OCI-LY3 (cell line): ENCODE measurements at regions not wholly inside any gene's neighbourhood (a gene's known extent, or its start where the extent isn't known, plus 50 kb on each side); places are given as distances from the start of the nearest gene placed in this dataset.

Experiments
- H2AFZ ChIP-seq: fragments of 200-600, 300-600 bp; shearing (Covaris generic); 2 replicates; pipeline ENCODE4 v1.6.0; 2014; ENCODE audit warnings: antibody characterized with exemption, low read depth, low read length
- H3K27ac ChIP-seq: fragments of 200-600, 300-600 bp; sonication (generic); 2 replicates; pipeline ENCODE4 v1.5.1; 2014; ENCODE audit warnings: mild to moderate bottlenecking, low read length, moderate library complexity, mixed read lengths
- H3K27me3 ChIP-seq: fragments of 200-600, 300-600 bp; sonication (generic); 2 replicates; pipeline ENCODE4 v1.6.1; 2014; ENCODE audit warnings: low read depth, low read length, mixed read lengths
- H3K36me3 ChIP-seq: fragments of 200-600, 300-600 bp; sonication (generic); replicated peaks from 2 replicates; pipeline ENCODE3; 2014; ENCODE audit warnings: low read depth, low read length, mixed read lengths
- H3K4me1 ChIP-seq: fragments of 300-600, 200-600 bp; sonication (generic); 2 replicates; pipeline ENCODE4 v1.6.1; 2014; ENCODE audit warnings: low read length, mixed read lengths
- H3K4me2 ChIP-seq: fragments of 200-600, 300-600 bp; sonication (generic); 2 replicates; pipeline ENCODE4 v1.6.1; 2014; ENCODE audit warnings: low read length, mixed read lengths
- H3K4me3 ChIP-seq: fragments of 300-600, 200-600 bp; sonication (generic); 2 replicates; pipeline ENCODE4 v1.5.1; 2014; ENCODE audit warnings: antibody characterized with exemption, mild to moderate bottlenecking, low read length, moderate library complexity
- H3K79me2 ChIP-seq: fragments of 300-600, 200-600 bp; shearing (Covaris generic); 2 replicates; pipeline ENCODE4 v1.6.1; 2014; ENCODE audit warnings: mild to moderate bottlenecking, low read length, mixed read lengths
- H3K9ac ChIP-seq: fragments of 300-600, 200-600 bp; shearing (Covaris generic); 2 replicates; pipeline ENCODE4 v1.6.0; 2014; ENCODE audit warnings: mild to moderate bottlenecking, low read length, moderate library complexity
- H3K9me3 ChIP-seq: fragments of 200-600, 300-600 bp; shearing (Covaris generic); 2 replicates; pipeline ENCODE4 v1.6.1; 2014; ENCODE audit warnings: low read length, mixed read lengths; ENCODE audit not compliant: insufficient read depth
- H4K20me1 ChIP-seq: fragments of 200-600, 300-600 bp; sonication (generic); 2 replicates; pipeline ENCODE4 v1.6.1; 2016; ENCODE audit warnings: low read length, mixed read lengths; ENCODE audit not compliant: insufficient read depth
- EZH2phosphoT487 ChIP-seq: fragments of 200-600 bp; shearing (Covaris generic); IDR thresholded peaks from 2 replicates; pipeline ENCODE4 v1.6.1; 2018; ENCODE audit warnings: antibody characterized with exemption, mixed run types, low read depth
- TF ChIP-seq, protein P1 (sequence below): fragments of 200-600, 300-600 bp; sonication (generic); IDR thresholded peaks from 2 replicates; pipeline ENCODE4 v1.5.1; 2014; ENCODE audit warnings: antibody characterized with exemption, low read length, low read depth

DNA sequence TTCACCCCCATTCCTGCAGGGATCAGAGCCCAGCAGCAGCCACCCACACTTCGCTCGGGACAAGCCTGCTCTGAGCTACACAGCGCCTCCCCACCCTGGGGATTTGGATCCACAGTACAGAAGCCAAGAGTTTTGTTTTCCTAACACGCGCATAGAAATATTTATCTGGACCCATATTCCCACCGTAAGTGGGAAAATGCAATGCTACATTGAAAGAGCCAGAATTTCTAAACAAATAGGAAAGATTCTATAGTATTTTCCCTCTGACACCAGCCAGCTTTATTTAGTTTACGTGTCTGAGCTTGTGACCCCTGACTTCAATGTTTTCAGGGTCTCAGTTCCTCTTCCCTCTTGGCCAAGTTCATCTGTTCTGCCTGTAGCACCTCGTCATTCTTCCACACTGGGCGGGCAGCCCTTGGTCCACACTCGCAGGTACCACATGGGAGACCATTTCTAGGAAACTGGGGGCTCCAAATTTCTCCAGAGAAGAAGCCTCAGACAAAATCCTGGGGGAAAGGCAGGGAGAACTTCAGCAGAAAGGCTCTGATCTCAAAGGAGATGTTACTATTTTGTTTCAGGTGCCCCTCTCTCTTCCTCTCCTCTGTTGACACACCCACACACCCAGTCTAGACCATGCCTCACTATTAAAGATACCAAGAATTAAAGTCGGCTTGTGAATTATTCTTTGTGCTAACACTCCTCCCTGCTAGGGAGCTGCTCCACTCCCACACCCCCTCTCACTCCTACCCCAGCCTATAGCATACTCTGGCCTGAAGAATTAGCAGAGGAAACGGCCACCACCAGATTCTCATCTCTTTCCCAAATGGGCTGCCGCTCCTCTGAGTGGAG lies 116.0 kb upstream of the PCGF5 start:
- Histone ChIP-seq H3K4me2 (peak overlapping the region; percentile 85), H3K9ac (peak overlapping the region; percentile 31), H2AFZ (peak overlapping the region; percentile 60; the same call in 1 of the 2 replicates), H4K20me1 (no peaks in the 10 kb centered on the region), H3K27ac (peak overlapping the region; percentile 50), H3K27me3 (no peaks in the 10 kb centered on the region), H3K4me3 (peak overlapping the region; percentile 44), H3K79me2 (no peaks in the 10 kb centered on the region), H3K9me3 (no peaks in the 10 kb centered on the region), H3K36me3 (no peaks in the 10 kb centered on the region), H3K4me1 (peaks cover 24% of the 10 kb centered on the region)
- TF ChIP-seq, protein P1, sequence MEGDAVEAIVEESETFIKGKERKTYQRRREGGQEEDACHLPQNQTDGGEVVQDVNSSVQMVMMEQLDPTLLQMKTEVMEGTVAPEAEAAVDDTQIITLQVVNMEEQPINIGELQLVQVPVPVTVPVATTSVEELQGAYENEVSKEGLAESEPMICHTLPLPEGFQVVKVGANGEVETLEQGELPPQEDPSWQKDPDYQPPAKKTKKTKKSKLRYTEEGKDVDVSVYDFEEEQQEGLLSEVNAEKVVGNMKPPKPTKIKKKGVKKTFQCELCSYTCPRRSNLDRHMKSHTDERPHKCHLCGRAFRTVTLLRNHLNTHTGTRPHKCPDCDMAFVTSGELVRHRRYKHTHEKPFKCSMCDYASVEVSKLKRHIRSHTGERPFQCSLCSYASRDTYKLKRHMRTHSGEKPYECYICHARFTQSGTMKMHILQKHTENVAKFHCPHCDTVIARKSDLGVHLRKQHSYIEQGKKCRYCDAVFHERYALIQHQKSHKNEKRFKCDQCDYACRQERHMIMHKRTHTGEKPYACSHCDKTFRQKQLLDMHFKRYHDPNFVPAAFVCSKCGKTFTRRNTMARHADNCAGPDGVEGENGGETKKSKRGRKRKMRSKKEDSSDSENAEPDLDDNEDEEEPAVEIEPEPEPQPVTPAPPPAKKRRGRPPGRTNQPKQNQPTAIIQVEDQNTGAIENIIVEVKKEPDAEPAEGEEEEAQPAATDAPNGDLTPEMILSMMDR: peak; percentile 18; the same call in 1 of the 2 replicates
- no peak for TF ChIP-seq EZH2phosphoT487

DNA sequence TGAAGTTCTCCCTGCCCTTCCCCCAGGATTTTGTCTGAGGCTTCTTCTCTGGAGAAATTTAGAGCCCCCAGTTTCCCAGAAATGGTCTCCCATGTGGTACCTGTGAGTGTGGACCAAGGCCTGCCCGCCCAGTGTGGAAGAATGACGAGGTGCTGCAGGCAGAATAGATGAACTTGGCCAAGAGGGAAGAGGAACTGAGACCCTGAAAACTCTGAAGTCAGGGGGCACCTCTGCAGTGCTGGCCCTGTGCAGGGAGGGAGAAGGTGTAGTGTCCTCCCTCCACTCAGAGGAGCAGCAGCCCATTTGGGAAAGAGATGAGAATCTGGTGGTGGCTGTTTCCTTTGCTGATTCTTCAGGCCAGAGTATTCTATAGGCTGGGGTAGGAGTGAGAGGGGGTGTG lies 115.2 kb upstream of the PCGF5 start:
- H3K4me1 ChIP-seq: peaks cover 24% of the 10 kb centered on the region
- H2AFZ ChIP-seq: peak overlapping the region; percentile 33; the same call in 1 of the 2 replicates
- H4K20me1 ChIP-seq: no peaks in the 10 kb centered on the region
- no peaks in the 10 kb centered on the region for H3K79me2 ChIP-seq
- peak overlapping the region; percentile 44 for H3K4me3 ChIP-seq
- H3K4me2 ChIP-seq: peak overlapping the region; percentile 85
- 0 out of 2 replicates have a peak overlapping the region, but pooled peaks have one; percentile 17 for H3K9ac ChIP-seq
- H3K9me3 ChIP-seq: no peaks in the 10 kb centered on the region
- H3K27me3 ChIP-seq: no peaks in the 10 kb centered on the region
- no peaks in the 10 kb centered on the region for H3K36me3 ChIP-seq
- TF ChIP-seq, protein P1: no peak
- TF ChIP-seq EZH2phosphoT487: no peak
- H3K27ac ChIP-seq: peak overlapping the region; percentile 50

DNA sequence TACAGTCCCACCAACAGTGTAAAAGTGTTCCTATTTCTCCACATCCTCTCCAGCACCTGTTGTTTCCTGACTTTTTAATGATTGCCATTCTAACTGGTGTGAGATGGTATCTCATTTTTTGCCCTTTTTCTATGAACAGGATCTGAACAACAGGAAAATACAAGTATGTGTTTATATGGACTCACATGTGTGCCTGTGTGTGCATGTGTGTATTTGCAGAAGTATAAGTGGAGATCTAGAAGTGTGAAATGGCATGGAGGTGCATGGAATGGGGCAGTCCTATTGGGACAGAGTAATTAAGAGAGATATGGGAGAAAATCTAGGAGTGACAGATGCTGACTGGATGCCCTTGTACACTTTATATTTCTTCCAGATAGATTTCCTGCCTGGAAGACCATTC lies 111.6 kb upstream of the PCGF5 start:
- Histone ChIP-seq H3K79me2 (no peaks in the 10 kb centered on the region), H3K27me3 (no peaks in the 10 kb centered on the region), H2AFZ (no peak overlapping the region), H3K9me3 (no peaks in the 10 kb centered on the region), H3K36me3 (no peaks in the 10 kb centered on the region), H3K4me1 (peaks cover 18% of the 10 kb centered on the region), H3K27ac (no peak overlapping the region), H3K4me2 (no peak overlapping the region), H3K4me3 (no peak overlapping the region), H4K20me1 (no peaks in the 10 kb centered on the region), H3K9ac (no peak overlapping the region)
- TF ChIP-seq, protein P1: no peak
- TF ChIP-seq EZH2phosphoT487: no peak

DNA sequence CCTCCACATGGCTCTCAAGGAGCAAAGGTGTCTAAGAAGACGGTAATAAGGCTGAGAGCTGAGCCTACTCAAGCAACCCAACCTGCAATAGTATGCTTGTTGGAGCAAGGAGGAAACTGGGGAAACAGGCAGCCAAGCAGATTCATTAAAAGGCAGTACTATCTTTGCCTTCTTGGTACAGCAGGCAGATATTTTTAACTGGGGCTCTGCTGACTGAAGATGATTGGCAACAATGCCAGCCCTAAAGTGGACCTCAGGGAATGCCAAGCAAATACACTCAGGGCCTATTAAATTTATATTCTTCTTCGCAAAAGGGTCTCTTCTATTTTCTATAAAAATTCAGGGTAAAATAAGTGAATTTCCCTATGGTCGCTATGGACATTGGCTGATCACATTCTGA lies 109.4 kb upstream of the PCGF5 start:
- Histone ChIP-seq H3K27ac (no peak overlapping the region), H3K27me3 (no peaks in the 10 kb centered on the region), H3K79me2 (no peaks in the 10 kb centered on the region), H4K20me1 (no peaks in the 10 kb centered on the region), H3K9ac (no peak overlapping the region), H2AFZ (no peak overlapping the region), H3K36me3 (no peaks in the 10 kb centered on the region), H3K4me2 (no peak overlapping the region), H3K9me3 (no peaks in the 10 kb centered on the region), H3K4me1 (no peaks in the 10 kb centered on the region), H3K4me3 (no peak overlapping the region)
- TF ChIP-seq, protein P1: no peak
- TF ChIP-seq EZH2phosphoT487: no peak
